Choroid plexus epithelial cell (primary cell): ENCODE measurements at regions not wholly inside any gene's neighbourhood (a gene's known extent, or its start where the extent isn't known, plus 50 kb on each side); places are given as distances from the start of the nearest gene placed in this dataset.

ENCODE experiments used
- DNase-seq: peaks from one replicate; pipeline ENCODE4 v3.0.0-alpha.2; 2010; ENCODE audit warnings: low read depth
- H3K4me3 ChIP-seq: 2 replicates; pipeline ENCODE4 v1.5.1; 2011; ENCODE audit warnings: low read depth, mild to moderate bottlenecking, control low read depth, low read length, moderate library complexity
- CTCF ChIP-seq: conservative IDR thresholded peaks from 2 replicates; pipeline ENCODE4 v1.5.1; 2011; ENCODE audit warnings: low read depth, mild to moderate bottlenecking, control low read depth, inconsistent platforms, low read length, moderate library complexity

- DNase-seq = peak; percentile 37
- no peak overlapping the region for H3K4me3 ChIP-seq
- no peak for TF ChIP-seq CTCF
Measured at GRCh38 chr2:145258903-145259579, 739.1 kb upstream of the ZEB2 start.

GRCh38 chr2:145257931-145258330 is 738.0 kb upstream of the ZEB2 start:
- no peak for DNase-seq
- no peak overlapping the region for H3K4me3 ChIP-seq
- no peak for TF ChIP-seq CTCF

- peak; percentile 18 for DNase-seq
- no peak for TF ChIP-seq CTCF
- H3K4me3 ChIP-seq = no peak overlapping the region
Measured at GRCh38 chr2:145256551-145256950, 736.6 kb upstream of the ZEB2 start.

GRCh38 chr2:145254291-145254690 is 734.4 kb upstream of the ZEB2 start:
- DNase-seq = no peak
- no peak overlapping the region for H3K4me3 ChIP-seq
- TF ChIP-seq CTCF = no peak

GRCh38 chr2:145253492-145253891 is 733.6 kb upstream of the ZEB2 start:
- DNase-seq = no peak
- no peak for TF ChIP-seq CTCF
- H3K4me3 ChIP-seq = no peak overlapping the region

GRCh38 chr2:145245268-145245870 is 725.5 kb upstream of the ZEB2 start:
- DNase-seq = no peak
- TF ChIP-seq CTCF = no peak
- H3K4me3 ChIP-seq = no peak overlapping the region

- DNase-seq = no peak
- TF ChIP-seq CTCF = no peak
Measured at GRCh38 chr2:145235312-145235711, 715.4 kb upstream of the ZEB2 start.

More at GRCh38 chr2:145235312-145235711, 715.4 kb upstream of the ZEB2 start:
- no peak overlapping the region for H3K4me3 ChIP-seq
